Upper lobe of left lung (tissue), 4 donors: ENCODE measurements at regions not wholly inside any gene's neighbourhood (a gene's known extent, or its start where the extent isn't known, plus 50 kb on each side); places are given as distances from the start of the nearest gene placed in this dataset.

Experiments used
- CTCF ChIP-seq, 6 experiments: fragments of 450-650 bp in 4 of 6; fragments of 200-600 bp in 2 of 6; sonication (generic) in 2 of 6; IDR thresholded peaks; one replicate each; pipeline ENCODE4 v1.5.1; 2016 to 2019; ENCODE audit warnings: antibody characterized with exemption in 6 of 6
- POLR2A ChIP-seq, 4 donors: fragments of 450-650 bp; IDR thresholded peaks; one replicate each; pipeline ENCODE4 v1.5.1; 2016 to 2017; ENCODE audit warnings: antibody characterized with exemption in 4 of 4, mild to moderate bottlenecking in 2 of 4
- POLR2AphosphoS5 ChIP-seq, 2 donors: sonication (generic); formaldehyde crosslinking; IDR thresholded peaks; one replicate each; pipeline ENCODE4 v1.5.1; 2017; ENCODE audit warnings: antibody characterized with exemption in 2 of 2

- no peak for TF ChIP-seq POLR2A (IDR thresholded peaks at IDR 0.05)
- TF ChIP-seq POLR2AphosphoS5 (IDR thresholded peaks at IDR 0.05) = no peak
- TF ChIP-seq CTCF (IDR thresholded peaks at IDR 0.05) = no peak
Measured at GRCh38 chr2:64841461-64841860, 147.7 kb upstream of the SLC1A4 start.
